WTC11 (cell line): ENCODE measurements at regions not wholly inside any gene's neighbourhood (a gene's known extent, or its start where the extent isn't known, plus 50 kb on each side); places are given as distances from the start of the nearest gene placed in this dataset.

ENCODE experiments used
- ATAC-seq: fragments of 200-7000 bp; cut with Tn5 transposase; 2 replicates; pipeline ENCODE4 v1.10.0; 2021; ENCODE audit warnings: mild to moderate bottlenecking, moderate library complexity
- CTCF ChIA-PET: fragments of 300-600 bp; sonication (Branson Sonifier 250); formaldehyde crosslinking; loops from one replicate; lab custom pipeline; 2021; ENCODE audit warnings: antibody characterized with exemption; lab: Charles Lee
- POLR2A ChIA-PET: fragments of 350-600 bp; sonication (Branson Sonifier 250); formaldehyde crosslinking; loops from one replicate; lab custom pipeline; 2021; ENCODE audit warnings: antibody characterized with exemption; lab: Charles Lee
- DNase-seq: peaks from one replicate; pipeline ENCODE4 v3.0.0; 2021; ENCODE audit warnings: low spot score
- H3K27ac Mint-ChIP-seq: 2 replicates; pipeline ENCODE4 v1.8.0; 2021; ENCODE audit warnings: mixed read lengths
- H3K27me3 Mint-ChIP-seq: 2 replicates; pipeline ENCODE4 v1.8.0; 2021; ENCODE audit warnings: low read depth, mild to moderate bottlenecking, moderate library complexity, mixed read lengths
- H3K36me3 Mint-ChIP-seq: 2 replicates; pipeline ENCODE4 v1.8.0; 2021; ENCODE audit warnings: mixed read lengths
- H3K4me1 Mint-ChIP-seq: 2 replicates; pipeline ENCODE4 v1.8.0; 2022; ENCODE audit warnings: mixed read lengths
- H3K4me3 Mint-ChIP-seq: 2 replicates; pipeline ENCODE4 v1.8.0; 2021; ENCODE audit warnings: mild to moderate bottlenecking, moderate library complexity, mixed read lengths
- H3K9me3 Mint-ChIP-seq: 2 replicates; pipeline ENCODE4 v1.8.0; 2021; ENCODE audit warnings: mixed read lengths
- AFF4 ChIP-seq: sonication (generic); formaldehyde crosslinking; IDR thresholded peaks from 2 replicates; pipeline ENCODE4 v1.8.1; 2023; ENCODE audit warnings: mild to moderate bottlenecking, missing genetic modification reagents, borderline replicate concordance
- CDX4 ChIP-seq: fragments of 250-450 bp; sonication (Bioruptor Pico); IDR thresholded peaks from 2 replicates; pipeline ENCODE4 v1.9.0; 2021; ENCODE audit warnings: moderate library complexity, mild to moderate bottlenecking, inconsistent platforms, borderline replicate concordance
- CREM ChIP-seq: sonication (generic); formaldehyde crosslinking; IDR thresholded peaks from 2 replicates; pipeline ENCODE4 v1.8.1; 2022; ENCODE audit warnings: mild to moderate bottlenecking, missing genetic modification reagents, moderate library complexity
- E2F1 ChIP-seq: sonication (generic); formaldehyde crosslinking; IDR thresholded peaks from 2 replicates; pipeline ENCODE4 v1.8.0; 2022; ENCODE audit warnings: mild to moderate bottlenecking, missing genetic modification reagents
- ETV6 ChIP-seq: sonication (generic); formaldehyde crosslinking; IDR thresholded peaks from 2 replicates; pipeline ENCODE4 v1.8.1; 2022; ENCODE audit warnings: mild to moderate bottlenecking, missing genetic modification reagents
- FOXP1 ChIP-seq: sonication (generic); formaldehyde crosslinking; IDR thresholded peaks from 2 replicates; pipeline ENCODE4 v1.8.0; 2022; ENCODE audit warnings: missing genetic modification reagents, mild to moderate bottlenecking, moderate library complexity, borderline replicate concordance
- GRHL2 ChIP-seq: fragments of 250-450 bp; sonication (Bioruptor Pico); IDR thresholded peaks from 2 replicates; pipeline ENCODE4 v1.8.0; 2022; ENCODE audit warnings: mild to moderate bottlenecking, moderate library complexity; ENCODE audit not compliant: insufficient replicate concordance, severe bottlenecking
- HMGA2 ChIP-seq: fragments of 250-450 bp; sonication (Bioruptor Pico); IDR thresholded peaks from 2 replicates; pipeline ENCODE4 v1.4.0; 2021; ENCODE audit warnings: mild to moderate bottlenecking, moderate library complexity
- MYBL2 ChIP-seq: sonication (generic); formaldehyde crosslinking; IDR thresholded peaks from 2 replicates; pipeline ENCODE4 v1.8.1; 2023; ENCODE audit warnings: mild to moderate bottlenecking, moderate library complexity, missing genetic modification reagents
- NFATC4 ChIP-seq: fragments of 250-450 bp; sonication (Bioruptor Pico); IDR thresholded peaks from 2 replicates; pipeline ENCODE4 v1.9.0; 2021; ENCODE audit warnings: mild to moderate bottlenecking
- NFYB ChIP-seq: sonication (generic); formaldehyde crosslinking; conservative IDR thresholded peaks from 2 replicates; pipeline ENCODE4 v1.8.0; 2022; ENCODE audit warnings: low read depth, missing genetic modification reagents
- NR1H2 ChIP-seq: sonication (generic); formaldehyde crosslinking; IDR thresholded peaks from 2 replicates; pipeline ENCODE4 v1.9.0; 2021; ENCODE audit warnings: mild to moderate bottlenecking, moderate library complexity, missing genetic modification reagents
- RORB ChIP-seq: fragments of 250-450 bp; sonication (Bioruptor Pico); IDR thresholded peaks from 2 replicates; pipeline ENCODE4 v1.9.0; 2021; ENCODE audit warnings: mild to moderate bottlenecking
- TEAD1 ChIP-seq: sonication (generic); formaldehyde crosslinking; IDR thresholded peaks from 2 replicates; pipeline ENCODE4 v1.8.0; 2022; ENCODE audit warnings: mild to moderate bottlenecking, missing genetic modification reagents
- TEAD4 ChIP-seq: sonication (generic); formaldehyde crosslinking; IDR thresholded peaks from 2 replicates; pipeline ENCODE4 v1.8.0; 2022; ENCODE audit warnings: mild to moderate bottlenecking, missing genetic modification reagents
- ZNF232 ChIP-seq: sonication (generic); formaldehyde crosslinking; IDR thresholded peaks from 2 replicates; pipeline ENCODE4 v1.8.0; 2022; ENCODE audit warnings: mild to moderate bottlenecking, missing genetic modification reagents
- ZNF396 ChIP-seq: fragments of 250-450 bp; sonication (Bioruptor Pico); IDR thresholded peaks from 2 replicates; pipeline ENCODE4 v1.8.0; 2021; ENCODE audit warnings: mild to moderate bottlenecking, moderate library complexity, borderline replicate concordance
- ZNF423 ChIP-seq: fragments of 250-450 bp; sonication (Bioruptor Pico); IDR thresholded peaks from 2 replicates; pipeline ENCODE4 v2.1.2; 2022; ENCODE audit warnings: mild to moderate bottlenecking, moderate library complexity
- ZNF425 ChIP-seq: fragments of 250-450 bp; sonication (Bioruptor Pico); conservative IDR thresholded peaks from 2 replicates; pipeline ENCODE4 v1.9.0; 2021; ENCODE audit warnings: mild to moderate bottlenecking

GRCh38 chr18:22275706-22276333, 106.4 kb downstream of the GATA6 start (continued):
- TF ChIP-seq ZNF425 = no peak
- TF ChIP-seq NR1H2 (CRISPR knock-in tag) = no peak
- no peak for TF ChIP-seq ETV6 (CRISPR knock-in tag)
- TF ChIP-seq, all 79 proteins: peak for 0

GRCh38 chr18:22273101-22274039, 104.0 kb downstream of the GATA6 start:
- TF ChIP-seq E2F1 (CRISPR knock-in tag) (no peak), TEAD1 (CRISPR knock-in tag) (no peak), ZNF232 (CRISPR knock-in tag) (no peak), GRHL2 (no peak), ZNF396 (CRISPR knock-in tag) (no peak), HMGA2 (CRISPR knock-in tag) (no peak), TEAD4 (CRISPR knock-in tag) (no peak), NFYB (CRISPR knock-in tag) (no peak), CDX4 (no peak), ETV6 (CRISPR knock-in tag) (no peak), CREM (CRISPR knock-in tag) (no peak), FOXP1 (CRISPR knock-in tag) (no peak), RORB (CRISPR knock-in tag) (no peak), MYBL2 (no peak)
- POLR2A ChIA-PET = interaction anchor here (0.6 kb wide), 1 partner anchor 303 kb away, joined by 5 read pairs; no protein-coding TSS in a partner anchor
- H3K9me3 Mint-ChIP-seq = peaks cover 8% of the 10 kb centered on the region
- H3K36me3 Mint-ChIP-seq = no peaks in the 10 kb centered on the region
- H3K27me3 Mint-ChIP-seq = peaks cover 14% of the 10 kb centered on the region; the same call in 1 of the 2 replicates
- H3K4me3 Mint-ChIP-seq = no peak overlapping the region
- no peaks in the 10 kb centered on the region for H3K4me1 Mint-ChIP-seq
- DNase-seq = no peak
- CTCF ChIA-PET = interaction anchor here (0.9 kb wide), 1 partner anchor 88 kb away, joined by 3 read pairs; no protein-coding TSS in a partner anchor
- no peak for ATAC-seq
- no peak overlapping the region for H3K27ac Mint-ChIP-seq

- Mint-ChIP-seq H3K9me3 (peaks cover 8% of the 10 kb centered on the region), H3K27ac (no peak overlapping the region), H3K4me1 (no peaks in the 10 kb centered on the region), H3K27me3 (peaks cover 14% of the 10 kb centered on the region; the same call in 1 of the 2 replicates), H3K4me3 (no peak overlapping the region), H3K36me3 (no peaks in the 10 kb centered on the region)
- ChIA-PET CTCF (interaction anchor here (0.9 kb wide), 1 partner anchor 87 kb away, joined by 3 read pairs; no protein-coding TSS in a partner anchor), POLR2A (no interaction called here)
- DNase-seq (no peak), ATAC-seq (no peak)
- TF ChIP-seq RORB (CRISPR knock-in tag) (no peak), CDX4 (no peak), ZNF423 (no peak), AFF4 (CRISPR knock-in tag) (no peak), NFATC4 (CRISPR knock-in tag) (no peak)
These were observed 102.9 kb downstream of the GATA6 start for GRCh38 chr18:22272242-22272641.
